Renal pelvis (tissue), 1 donor: ENCODE measurements at regions not wholly inside any gene's neighbourhood (a gene's known extent, or its start where the extent isn't known, plus 50 kb on each side); places are given as distances from the start of the nearest gene placed in this dataset.

ENCODE experiments used
- DNase-seq: peaks from one replicate; pipeline ENCODE4 v3.0.0-alpha.2; 2013

DNA sequence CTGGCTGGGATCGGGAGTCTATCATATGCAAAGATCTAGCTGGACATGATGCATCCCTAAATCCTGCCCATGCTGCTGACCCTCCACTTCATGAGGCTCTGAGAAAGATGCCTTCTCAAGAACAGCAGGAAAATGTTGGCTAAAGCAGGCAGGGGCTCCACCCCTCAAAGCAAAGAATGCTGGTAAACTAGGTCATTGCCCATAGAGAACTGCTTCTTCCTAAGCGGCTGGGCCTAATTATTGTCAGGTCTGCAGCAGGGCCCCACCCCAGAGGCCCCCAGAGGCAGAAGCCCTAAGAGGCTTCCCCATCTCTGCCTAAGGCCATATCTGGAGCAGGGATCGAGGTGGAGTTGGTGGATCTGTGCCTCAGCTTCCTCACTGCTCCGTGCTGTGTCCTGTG, 447.4 kb upstream of the PROK2 start:
- no peak for DNase-seq

DNA sequence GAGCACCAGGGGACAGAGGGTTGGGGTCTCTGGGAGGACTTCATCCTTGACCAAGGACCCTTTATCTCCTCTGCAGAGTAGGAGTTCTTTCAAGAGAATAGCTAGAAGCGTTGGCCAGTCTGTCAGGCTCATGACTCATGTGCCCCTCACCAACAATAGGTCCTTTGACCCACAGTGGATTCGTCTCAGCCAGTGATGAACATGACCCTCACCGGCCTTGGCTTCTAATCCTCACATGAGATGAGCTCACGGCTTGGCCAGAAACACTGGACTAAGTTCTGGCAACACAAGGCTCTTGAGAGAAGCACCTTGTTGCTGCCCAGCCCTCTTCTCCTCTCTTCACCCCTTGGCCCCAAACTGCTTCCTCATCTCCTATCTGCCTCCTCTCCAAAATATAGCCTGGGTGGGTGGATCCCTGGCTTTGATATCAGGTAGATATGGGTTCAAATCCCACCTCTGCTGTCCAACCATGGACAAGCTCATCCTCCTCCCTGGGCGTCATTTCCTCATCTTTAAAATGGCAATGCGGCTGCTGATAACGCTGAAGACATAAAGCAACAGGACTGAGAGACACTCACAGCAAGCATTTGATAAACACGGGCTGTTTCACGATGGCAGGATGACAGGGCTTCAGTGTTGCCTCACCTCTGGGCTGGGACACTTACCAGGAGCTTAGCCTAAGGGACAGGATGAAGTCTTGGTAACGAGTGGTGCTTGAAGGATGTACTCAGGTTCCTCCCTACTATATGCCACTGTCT, 446.7 kb upstream of the PROK2 start:
- no peak for DNase-seq

DNA sequence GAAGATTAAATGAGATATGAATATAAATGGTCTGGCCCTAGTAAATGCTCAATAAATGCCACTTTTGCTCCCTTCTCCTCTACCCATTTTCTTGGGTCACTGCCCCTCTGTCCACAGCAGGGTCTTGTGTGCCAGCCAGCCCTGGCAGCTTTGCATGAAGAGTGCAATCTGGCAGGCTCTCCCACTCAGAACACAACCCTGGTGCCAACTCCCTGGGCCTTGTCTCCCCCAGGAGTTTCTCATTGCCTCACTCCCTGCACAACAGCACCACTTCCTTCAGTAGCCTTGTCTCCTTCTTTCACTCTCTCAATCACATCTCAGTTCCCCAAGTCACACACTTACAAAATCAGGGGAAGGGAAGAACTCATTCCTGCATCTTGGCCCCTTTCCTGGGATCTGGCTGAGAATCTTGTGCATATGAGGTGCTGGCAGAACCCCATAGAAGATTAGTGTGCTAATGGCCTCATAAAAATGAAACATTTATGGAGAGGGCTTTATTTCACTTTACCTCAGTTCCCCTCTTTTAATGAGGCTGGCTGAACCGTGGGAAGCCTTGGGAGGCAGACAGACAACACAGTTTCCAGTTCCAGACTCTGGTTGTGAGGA, 445.9 kb upstream of the PROK2 start:
- DNase-seq: no peak

DNA sequence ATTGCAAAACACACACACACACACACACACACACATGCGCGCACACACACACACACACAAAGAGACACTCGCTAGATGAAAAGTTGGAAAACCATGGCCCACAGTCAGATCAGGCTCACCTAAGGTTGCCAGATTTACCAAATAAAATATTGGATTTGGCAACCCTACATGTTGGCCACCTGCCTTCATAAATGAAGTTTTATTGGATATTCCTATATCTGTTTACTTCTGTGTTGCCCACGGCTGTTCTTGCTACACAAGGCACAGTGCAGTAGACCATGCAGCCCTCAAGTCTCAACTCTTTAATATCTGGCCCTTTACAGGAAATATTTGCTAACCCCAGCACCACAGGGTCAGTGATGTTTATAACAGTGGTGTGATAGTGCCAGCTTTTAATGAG, 445.0 kb upstream of the PROK2 start:
- DNase-seq: no peak

DNA sequence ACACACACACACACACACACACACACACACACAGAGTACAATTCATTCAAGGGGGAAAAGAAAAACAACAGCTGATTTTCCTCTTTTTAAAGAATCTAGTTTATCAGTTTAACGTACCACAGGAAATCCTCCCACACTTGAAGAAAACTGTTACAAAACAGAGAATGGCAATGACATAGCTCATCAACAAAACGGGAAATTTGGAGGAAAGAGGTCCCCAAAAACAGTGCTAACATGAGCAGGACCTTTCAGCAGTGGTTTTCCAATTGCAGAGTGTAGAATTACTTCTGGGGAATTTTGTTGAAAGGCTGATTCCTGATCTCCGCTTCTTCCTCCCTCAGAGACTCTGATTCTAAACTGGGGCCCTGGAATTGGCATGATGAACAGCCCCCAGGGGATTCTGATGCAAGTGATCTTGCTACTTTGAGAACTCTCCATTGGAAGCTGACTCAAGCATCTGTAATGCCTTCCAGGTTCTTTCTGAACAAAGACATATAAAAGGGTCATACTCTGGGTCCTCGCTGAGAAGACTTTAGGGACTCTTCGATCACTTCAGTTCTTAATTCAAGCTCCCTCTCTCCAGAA, 442.6 kb upstream of the PROK2 start:
- no peak for DNase-seq

DNA sequence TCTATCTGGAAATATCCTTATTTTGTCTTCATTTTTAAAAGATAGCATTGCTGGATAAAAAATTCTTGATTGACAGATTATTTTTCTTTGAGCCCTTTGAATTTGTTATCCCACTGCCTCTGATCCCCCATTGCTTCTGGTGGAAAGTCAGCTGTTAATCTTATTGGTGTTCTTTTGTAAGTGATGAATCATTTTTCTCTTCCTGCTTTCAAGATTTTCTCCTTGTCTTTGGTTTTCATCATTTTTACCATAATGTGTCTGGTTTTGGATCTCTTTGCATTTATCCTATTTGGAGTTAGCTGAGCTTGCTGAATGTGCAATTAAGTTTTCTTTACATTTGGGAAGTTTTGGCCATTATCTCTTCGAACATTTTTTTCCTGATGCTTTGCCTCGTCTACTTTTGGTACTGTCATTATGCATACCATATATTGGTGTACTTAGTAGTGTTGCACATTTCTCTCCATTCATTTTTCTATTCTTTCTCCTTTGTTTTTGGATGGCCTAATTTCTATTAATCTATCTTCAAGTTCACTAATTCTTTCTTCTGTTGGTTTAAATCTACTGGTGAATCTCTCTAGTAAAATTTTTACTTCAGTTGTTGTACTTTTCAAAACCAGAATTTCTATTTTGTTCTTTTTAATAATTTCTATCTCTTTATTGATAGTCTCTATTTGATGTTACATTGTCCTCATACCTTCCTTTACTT, 440.0 kb upstream of the PROK2 start:
- DNase-seq: no peak

DNA sequence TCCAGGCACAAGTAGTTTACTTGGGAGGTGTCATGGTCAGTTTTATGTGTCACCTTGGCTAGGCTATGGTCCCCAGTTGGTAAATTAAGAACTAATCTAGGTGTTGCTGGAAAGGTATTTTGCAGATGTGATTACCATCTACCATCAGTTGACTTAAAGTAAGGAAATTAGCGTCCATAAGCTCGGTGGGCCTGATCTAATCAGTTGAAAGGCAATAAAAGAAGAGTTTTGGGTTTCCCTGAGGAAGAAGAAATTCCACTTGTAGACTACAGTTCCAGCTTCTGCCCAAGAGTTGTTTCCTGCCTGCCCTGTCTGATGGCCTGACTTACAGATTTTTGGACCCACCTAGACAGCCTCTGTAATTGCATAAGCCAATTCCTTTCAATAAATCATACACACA, 438.7 kb upstream of the PROK2 start:
- DNase-seq: no peak

GRCh38 chr3:72223116-72223515, 438.2 kb upstream of the PROK2 start:
- DNase-seq: no peak

GRCh38 chr3:72222410-72222809, 437.5 kb upstream of the PROK2 start:
- no peak for DNase-seq

GRCh38 chr3:72220946-72221345, 436.0 kb upstream of the PROK2 start:
- no peak for DNase-seq

GRCh38 chr3:72219752-72220151, 434.8 kb upstream of the PROK2 start:
- DNase-seq: no peak

- DNase-seq: no peak
Observed at GRCh38 chr3:72217570-72217969, 432.6 kb upstream of the PROK2 start.

DNA sequence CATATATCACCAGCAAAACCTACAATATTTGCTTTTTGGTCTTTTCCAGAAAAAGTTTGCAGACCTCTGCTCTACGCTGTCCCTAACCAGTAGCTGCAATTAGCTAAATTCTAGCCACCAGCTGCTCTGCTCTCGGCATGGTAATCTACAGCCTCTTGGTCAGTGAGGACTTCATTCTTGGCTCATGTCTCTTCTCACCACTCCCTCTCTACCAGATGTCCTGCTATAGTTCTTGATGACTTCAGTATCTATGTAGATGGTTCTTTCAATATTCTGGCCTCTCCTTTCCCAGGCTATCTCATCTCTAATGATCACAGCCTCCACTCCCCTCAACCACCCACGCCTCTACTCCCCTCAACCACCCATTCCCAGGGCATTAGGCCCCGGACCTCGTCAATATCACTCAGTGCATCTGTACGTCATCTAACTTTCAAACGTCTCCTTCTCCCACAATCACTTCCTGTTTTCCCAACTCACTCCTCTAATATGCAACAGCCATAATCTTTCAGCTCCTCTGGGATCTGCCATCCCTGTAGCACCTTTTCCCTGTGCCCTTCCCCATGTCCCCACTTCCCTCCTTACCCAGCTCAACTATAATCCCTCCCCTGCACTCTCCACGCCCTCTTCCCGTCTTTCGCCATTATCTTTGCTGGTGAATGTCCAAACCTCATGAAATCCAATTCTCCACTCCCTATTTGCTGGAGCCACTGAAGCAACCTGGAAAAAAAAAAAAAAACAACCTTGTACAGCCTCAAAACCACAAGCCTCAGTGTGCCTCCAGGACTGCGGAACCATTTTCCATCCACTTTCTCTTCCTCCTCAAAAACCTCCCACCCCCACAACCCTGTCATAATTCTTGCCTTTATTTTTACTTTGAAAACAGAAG, 429.4 kb upstream of the PROK2 start:
- no peak for DNase-seq

DNA sequence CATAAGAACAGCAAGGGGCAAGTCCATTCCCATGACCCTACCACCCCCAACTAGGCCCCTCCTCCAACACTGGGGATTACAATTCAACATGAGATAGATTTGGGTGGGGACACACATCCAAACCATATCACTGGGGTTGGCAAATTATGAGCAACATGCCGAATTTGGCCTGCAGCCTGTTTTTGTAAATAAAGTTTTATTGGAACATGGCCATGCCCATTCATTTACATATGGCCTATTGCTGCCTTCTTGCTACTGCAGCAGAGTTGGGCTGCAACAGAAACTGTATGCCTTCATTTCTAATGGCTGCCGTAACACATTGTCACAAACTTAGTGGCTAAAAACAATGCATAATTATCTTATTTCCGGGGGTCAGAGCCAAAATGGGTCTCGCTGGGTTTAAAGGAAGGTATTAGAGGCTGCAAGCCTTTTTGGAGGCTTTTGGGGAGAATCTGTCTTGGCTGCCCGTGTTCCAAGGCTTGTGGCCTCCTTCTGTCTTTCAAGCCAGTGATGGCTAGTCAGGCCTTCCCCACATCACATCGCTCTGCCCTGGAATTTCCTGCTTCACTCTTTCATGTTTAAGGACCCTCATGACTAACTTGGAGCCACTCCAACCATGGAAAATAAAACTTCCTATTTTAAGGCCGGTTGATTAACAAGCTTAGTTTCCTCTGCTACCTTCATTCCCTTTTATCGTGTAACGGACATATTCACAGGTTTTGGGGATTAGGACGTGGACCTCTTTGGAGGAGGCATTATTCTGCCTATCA, 428.5 kb upstream of the PROK2 start:
- DNase-seq: peak; percentile 65

- no peak for DNase-seq
Observed at GRCh38 chr3:72212396-72212795, 427.4 kb upstream of the PROK2 start.

DNA sequence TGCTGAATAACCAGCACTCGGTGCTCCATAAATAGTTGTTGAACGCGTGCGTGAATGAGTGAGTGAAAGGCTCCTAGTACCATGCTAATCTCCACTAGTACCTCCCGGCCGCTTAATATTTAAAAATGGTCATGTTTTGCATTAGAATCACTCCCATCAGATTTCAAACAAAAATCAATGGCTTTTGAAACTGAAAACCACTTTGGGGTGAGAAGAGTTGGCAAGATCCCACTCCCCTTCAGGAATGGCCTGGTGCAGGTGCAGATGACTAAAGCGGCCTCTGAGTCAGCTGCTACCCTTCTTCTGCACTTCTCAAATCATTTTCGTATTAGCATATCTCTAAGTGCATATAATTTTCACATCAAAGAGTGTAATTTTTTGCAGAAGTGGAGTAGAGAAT, 425.3 kb upstream of the PROK2 start:
- no peak for DNase-seq

DNA sequence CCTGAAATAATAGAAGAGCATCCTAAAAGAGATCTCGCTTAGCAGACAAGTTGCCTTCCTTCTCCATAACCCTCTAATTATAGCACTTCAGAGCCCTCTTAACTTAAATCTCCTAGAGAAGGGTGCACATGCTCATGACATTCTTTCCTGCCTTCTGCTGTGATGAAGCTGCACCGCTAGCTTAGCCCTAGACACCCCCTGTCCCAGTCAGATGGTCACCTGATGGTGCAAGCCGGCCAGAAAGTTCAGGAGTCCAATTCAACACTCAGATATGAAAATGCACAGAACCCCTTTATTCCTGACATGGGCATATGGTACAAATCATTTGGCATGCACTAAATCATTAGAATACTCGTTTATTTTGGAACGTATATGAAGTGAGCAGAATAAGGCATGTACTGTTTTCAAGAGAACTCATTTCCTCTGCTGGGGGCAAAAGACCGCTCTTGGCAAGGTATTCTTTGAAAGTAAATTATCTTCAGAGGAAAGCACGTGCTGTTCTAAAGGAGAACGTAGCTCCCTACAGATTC, 420.4 kb upstream of the PROK2 start:
- no peak for DNase-seq

GRCh38 chr3:72204452-72204851, 419.5 kb upstream of the PROK2 start:
- DNase-seq: peak; percentile 39

DNA sequence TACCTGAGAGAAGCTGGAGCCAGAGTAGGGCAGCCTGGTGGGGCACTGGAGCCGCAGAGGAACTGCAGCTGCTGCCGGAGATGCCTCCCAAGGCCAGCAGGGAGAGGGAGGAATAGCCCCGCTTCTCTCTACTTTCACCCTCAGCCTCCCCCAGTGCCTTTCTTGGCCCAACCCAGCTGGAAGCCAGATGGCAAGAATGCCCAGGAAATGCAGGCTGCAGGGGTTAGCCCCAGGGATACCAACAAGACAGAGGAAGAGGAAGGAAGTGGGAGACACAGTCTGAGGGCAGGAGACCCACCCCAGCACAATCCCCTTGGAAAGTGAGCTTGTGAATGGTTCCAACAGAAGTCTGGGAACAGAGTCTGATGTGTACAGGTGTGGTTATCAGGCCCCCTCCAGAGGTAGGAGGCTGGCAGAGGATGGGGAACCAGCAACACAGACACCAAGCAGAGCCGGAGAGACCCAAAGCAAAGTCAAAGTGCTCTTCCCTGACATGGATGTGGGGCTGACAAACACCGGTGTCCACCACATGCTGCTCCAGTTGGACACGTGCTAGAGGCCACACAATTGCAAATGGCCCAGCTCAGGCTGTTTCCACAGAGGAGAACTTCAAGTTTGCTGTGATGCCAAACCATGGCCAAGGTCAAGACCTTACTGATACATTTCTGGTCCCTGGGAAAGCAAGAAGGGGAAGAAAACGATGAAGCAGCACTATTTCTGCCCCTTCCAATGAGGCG, 418.8 kb upstream of the PROK2 start:
- DNase-seq: no peak

DNA sequence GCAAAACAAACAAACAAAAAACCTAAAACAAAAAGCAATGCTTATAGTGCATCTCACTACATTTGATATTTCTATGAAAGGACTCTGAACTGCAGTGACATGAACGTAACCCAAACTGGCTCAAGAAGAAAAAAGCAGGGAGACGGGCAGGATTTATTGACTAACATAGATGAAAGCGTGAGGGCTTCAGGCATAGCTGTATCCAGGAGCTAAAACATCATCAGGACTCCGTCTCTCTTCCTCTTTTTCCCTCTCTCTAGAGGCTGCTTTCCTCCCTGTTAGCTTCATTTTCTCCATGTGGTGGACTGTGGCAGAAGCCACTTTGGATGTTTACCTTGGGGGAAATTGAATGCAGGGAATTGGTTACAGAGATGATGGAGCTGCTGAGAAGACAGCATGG, 418.2 kb upstream of the PROK2 start:
- no peak for DNase-seq
